ENCODE measurements at regions not wholly inside any gene's neighbourhood (a gene's known extent, or its start where the extent isn't known, plus 50 kb on each side); places are given as distances from the start of the nearest gene placed in this dataset.

DNA sequence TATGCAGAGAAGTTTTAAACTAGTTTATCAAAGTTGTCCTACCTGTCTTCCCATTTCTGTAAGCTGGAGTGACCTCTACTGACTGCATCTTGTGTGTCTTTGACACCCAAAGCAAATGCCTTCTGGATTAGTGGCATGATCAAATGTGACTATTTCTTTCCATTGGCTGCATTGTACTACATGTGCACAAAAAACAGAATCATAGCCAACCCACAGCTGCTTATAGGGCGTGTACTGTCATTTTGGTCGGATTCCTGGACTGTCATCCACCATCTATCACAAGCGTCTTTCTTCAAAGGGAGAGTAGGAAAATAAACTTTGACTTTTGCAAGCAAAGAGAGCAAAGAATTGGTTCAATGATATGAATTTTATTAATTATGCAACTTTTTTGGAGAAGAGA, 310.6 kb downstream of the MAP2K6 start:
- TF ChIP-seq, protein P1, sequence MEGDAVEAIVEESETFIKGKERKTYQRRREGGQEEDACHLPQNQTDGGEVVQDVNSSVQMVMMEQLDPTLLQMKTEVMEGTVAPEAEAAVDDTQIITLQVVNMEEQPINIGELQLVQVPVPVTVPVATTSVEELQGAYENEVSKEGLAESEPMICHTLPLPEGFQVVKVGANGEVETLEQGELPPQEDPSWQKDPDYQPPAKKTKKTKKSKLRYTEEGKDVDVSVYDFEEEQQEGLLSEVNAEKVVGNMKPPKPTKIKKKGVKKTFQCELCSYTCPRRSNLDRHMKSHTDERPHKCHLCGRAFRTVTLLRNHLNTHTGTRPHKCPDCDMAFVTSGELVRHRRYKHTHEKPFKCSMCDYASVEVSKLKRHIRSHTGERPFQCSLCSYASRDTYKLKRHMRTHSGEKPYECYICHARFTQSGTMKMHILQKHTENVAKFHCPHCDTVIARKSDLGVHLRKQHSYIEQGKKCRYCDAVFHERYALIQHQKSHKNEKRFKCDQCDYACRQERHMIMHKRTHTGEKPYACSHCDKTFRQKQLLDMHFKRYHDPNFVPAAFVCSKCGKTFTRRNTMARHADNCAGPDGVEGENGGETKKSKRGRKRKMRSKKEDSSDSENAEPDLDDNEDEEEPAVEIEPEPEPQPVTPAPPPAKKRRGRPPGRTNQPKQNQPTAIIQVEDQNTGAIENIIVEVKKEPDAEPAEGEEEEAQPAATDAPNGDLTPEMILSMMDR (IDR thresholded peaks at IDR 0.05; ENCODE audit: insufficient read depth, low read depth, low read length) = no peak
- TF ChIP-seq EZH2 (IDR thresholded peaks at IDR 0.05; ENCODE audit: insufficient read depth, low read length) = no peak

Data from astrocyte (in vitro differentiated cells and primary cell).